Erythroblast (primary cell): ENCODE measurements at regions not wholly inside any gene's neighbourhood (a gene's known extent, or its start where the extent isn't known, plus 50 kb on each side); places are given as distances from the start of the nearest gene placed in this dataset.

Experiments used
- GATA1 ChIP-seq: IDR thresholded peaks from 2 replicates; pipeline ENCODE4 v1.6.1; 2011; ENCODE audit warnings: low read depth, mild to moderate bottlenecking, control low read depth, low read length, moderate library complexity
- POLR2A ChIP-seq: IDR thresholded peaks from 2 replicates; pipeline ENCODE4 v1.6.1; 2011; ENCODE audit warnings: mild to moderate bottlenecking, low read length

- no peak for TF ChIP-seq POLR2A
- TF ChIP-seq GATA1 = no peak
These were observed 1621.1 kb downstream of the MRPL39 start for GRCh38 chr21:23986214-23986613.
